ENCODE measurements at regions not wholly inside any gene's neighbourhood (a gene's known extent, or its start where the extent isn't known, plus 50 kb on each side); places are given as distances from the start of the nearest gene placed in this dataset.
A peak's percentile ranks its signal among the peaks of the same experiment; 100 is the strongest.

DNA sequence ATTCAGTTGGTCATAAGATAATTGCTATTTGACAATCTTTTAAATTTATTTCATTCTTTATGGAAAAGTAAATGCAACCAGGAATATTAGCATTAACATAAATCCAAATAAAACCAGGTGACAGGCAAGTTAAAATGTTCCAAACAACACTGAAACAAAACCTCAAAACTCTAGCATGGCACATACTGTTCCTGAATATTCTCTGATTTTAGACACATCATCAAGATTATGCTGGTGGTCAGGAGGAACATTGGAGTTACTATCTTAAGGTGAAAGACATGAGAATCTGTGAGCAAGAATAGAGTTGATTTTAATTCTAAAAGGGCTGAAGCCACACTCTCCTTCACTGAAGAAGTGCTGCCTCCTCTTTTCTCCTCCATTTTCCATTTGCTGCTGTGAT, 421.0 kb upstream of the THBS1 start:
- no peak overlapping the region for H3K27ac ChIP-seq
- H3K4me1 ChIP-seq = no peaks in the 10 kb centered on the region
- no peaks in the 10 kb centered on the region for H3K9me3 ChIP-seq
- TF ChIP-seq, protein P1, sequence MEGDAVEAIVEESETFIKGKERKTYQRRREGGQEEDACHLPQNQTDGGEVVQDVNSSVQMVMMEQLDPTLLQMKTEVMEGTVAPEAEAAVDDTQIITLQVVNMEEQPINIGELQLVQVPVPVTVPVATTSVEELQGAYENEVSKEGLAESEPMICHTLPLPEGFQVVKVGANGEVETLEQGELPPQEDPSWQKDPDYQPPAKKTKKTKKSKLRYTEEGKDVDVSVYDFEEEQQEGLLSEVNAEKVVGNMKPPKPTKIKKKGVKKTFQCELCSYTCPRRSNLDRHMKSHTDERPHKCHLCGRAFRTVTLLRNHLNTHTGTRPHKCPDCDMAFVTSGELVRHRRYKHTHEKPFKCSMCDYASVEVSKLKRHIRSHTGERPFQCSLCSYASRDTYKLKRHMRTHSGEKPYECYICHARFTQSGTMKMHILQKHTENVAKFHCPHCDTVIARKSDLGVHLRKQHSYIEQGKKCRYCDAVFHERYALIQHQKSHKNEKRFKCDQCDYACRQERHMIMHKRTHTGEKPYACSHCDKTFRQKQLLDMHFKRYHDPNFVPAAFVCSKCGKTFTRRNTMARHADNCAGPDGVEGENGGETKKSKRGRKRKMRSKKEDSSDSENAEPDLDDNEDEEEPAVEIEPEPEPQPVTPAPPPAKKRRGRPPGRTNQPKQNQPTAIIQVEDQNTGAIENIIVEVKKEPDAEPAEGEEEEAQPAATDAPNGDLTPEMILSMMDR (IDR thresholded peaks at IDR 0.05) = no peak
- no peaks in the 10 kb centered on the region for H3K36me3 ChIP-seq
- H3K4me3 ChIP-seq = no peak overlapping the region
- intact Hi-C loops (cut with DNase I) = no loop called here
- ATAC-seq (no peak), DNase-seq (no peak)
- no peaks in the 10 kb centered on the region for H3K27me3 ChIP-seq

DNA sequence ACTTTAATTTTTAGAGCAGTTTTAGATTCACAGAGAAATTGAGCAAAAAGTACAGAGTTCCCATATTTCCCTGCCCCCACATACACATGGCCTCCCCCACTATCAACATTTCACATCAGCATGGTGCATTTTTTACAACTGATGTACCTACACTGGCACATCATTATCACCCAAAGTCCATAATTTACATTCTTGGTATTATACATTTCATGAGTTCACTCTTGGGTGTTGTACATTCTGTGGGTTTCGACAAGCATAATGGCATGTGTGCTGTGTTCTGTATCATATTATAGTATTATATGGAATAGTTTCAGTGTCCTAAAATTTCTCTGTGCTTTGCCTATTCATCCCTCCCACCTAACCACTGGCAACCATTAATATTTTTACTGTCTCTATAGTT, 419.8 kb upstream of the THBS1 start:
- H3K4me3 ChIP-seq = no peak overlapping the region
- no peaks in the 10 kb centered on the region for H3K27me3 ChIP-seq
- no peaks in the 10 kb centered on the region for H3K4me1 ChIP-seq
- intact Hi-C loops (cut with DNase I) = no loop called here
- no peak overlapping the region for H3K27ac ChIP-seq
- DNase-seq = no peak
- H3K9me3 ChIP-seq = no peaks in the 10 kb centered on the region
- TF ChIP-seq, protein P1 (IDR thresholded peaks at IDR 0.05) = no peak
- no peaks in the 10 kb centered on the region for H3K36me3 ChIP-seq
- no peak for ATAC-seq

DNA sequence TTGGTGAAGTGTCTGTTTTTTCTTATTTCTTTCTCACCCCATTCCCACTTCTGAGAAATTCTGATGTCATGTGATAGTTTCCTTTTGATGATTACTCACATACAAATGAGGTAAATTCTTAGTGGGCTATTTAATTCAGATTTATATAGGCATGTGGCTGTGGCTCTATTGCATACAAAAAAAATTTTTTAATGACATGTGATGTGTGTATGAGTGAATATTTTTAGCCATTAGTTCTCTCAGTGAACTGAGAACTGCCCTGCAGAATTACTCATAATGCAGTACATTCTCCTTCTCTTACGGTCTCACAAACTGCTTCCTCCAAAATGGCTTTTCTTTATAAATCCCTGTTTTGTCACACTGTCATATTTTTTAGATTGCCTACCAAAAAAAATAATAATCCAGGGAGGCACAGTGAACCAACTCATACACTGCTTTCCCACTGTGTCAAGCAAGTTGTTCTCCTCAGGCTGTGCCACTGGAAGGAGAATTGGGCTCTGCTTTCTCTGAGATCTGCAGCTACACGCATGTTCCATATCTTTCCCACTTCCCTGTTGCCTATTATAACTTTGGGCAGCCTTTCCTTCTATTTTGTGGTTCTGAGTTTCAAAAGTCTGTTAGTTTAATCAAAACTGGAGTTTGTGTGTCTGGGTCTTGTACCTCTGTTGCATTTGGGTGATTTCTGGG, 415.7 kb upstream of the THBS1 start:
- H3K4me1 ChIP-seq = no peaks in the 10 kb centered on the region
- no peaks in the 10 kb centered on the region for H3K9me3 ChIP-seq
- TF ChIP-seq, protein P1 (IDR thresholded peaks at IDR 0.05) = no peak
- H3K4me3 ChIP-seq = no peak overlapping the region
- H3K27me3 ChIP-seq = no peaks in the 10 kb centered on the region
- no peak overlapping the region for H3K27ac ChIP-seq
- no peak for ATAC-seq
- DNase-seq = no peak
- H3K36me3 ChIP-seq = no peaks in the 10 kb centered on the region
- intact Hi-C loops (cut with DNase I) = no loop called here

DNA sequence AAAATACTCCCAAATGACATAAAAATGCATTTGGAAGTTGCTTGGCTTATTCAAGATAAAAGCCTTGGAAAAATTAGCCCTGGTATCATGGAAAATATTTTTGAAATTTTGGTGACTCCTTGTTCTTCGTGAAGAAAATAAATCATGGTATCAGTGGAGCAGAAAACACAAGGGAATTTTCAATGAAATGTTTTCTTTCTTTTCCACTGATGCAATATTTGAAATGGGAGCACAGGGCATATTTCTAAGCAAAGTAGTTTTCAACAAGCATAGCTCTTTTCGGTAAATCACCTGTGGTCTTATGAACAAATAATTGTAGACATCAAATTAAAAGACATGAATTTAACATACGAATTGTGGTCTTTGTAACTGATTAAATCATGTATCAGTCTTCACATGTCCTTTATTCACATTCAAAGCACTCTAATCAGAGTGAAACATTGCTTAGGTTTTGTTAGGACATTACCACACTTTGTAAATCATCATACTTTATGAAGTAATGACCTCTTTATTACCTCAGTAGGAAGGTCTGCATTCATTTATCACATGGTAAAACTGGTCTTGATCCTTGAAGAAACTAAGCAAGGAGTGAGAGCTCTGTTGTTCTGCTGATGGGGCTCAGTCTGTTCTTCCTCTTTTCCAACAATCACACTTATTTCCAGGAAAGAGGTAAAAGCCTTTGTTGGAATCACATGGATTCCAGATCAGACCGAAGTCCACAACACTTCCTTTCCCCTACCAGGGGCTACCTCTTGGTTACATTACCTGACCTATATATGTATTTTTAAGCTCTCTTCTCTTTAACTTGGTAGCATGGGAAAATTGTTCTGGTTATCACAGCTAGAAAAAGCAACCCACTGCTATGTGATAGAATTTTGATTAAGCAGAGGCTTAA, 413.5 kb upstream of the THBS1 start:
- no peak for ATAC-seq
- H3K9me3 ChIP-seq = no peaks in the 10 kb centered on the region
- no peaks in the 10 kb centered on the region for H3K27me3 ChIP-seq
- no peak for DNase-seq
- intact Hi-C loops (cut with DNase I) = no loop called here
- TF ChIP-seq, protein P1 (IDR thresholded peaks at IDR 0.05) = no peak
- H3K36me3 ChIP-seq = no peaks in the 10 kb centered on the region
- no peak overlapping the region for H3K27ac ChIP-seq
- H3K4me1 ChIP-seq = peaks cover 9% of the 10 kb centered on the region
- H3K4me3 ChIP-seq = no peak overlapping the region

DNA sequence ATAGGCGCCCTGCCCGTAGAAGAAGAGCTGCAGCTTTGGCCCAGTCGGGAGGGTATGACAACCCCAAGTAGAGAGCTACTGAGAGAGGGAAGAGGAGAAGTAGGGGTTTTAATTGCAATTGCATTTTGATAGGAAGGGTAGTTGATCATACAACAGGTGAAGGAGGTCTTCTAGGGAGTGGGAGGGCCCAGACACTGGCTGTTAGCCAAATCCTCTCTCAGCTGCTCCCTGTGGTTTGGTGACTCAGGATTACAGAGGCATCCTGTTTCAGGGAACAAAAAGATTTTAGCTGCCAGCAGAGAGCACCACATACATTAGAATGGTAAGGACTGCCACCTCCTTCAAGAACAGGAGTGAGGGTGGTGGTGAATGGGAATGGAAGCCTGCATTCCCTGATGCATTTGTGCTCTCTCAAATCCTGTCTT, 408.9 kb upstream of the THBS1 start:
- TF ChIP-seq, protein P1 (IDR thresholded peaks at IDR 0.05) = peak; percentile 49
- Histone ChIP-seq H3K9me3 (no peaks in the 10 kb centered on the region), H3K36me3 (no peaks in the 10 kb centered on the region), H3K4me3 (no peak overlapping the region), H3K27me3 (no peaks in the 10 kb centered on the region), H3K27ac (peak overlapping the region; percentile 24), H3K4me1 (peaks cover 11% of the 10 kb centered on the region)
- DNase-seq = peak; percentile 66
- intact Hi-C loops (cut with DNase I) = loop anchor here (5.0 kb wide), 1 partner anchor 410 kb away; the partner anchor contains the start of gene THBS1
- ATAC-seq = peak; percentile 96
